HG03108 (cell line): ENCODE measurements at regions not wholly inside any gene's neighbourhood (a gene's known extent, or its start where the extent isn't known, plus 50 kb on each side); places are given as distances from the start of the nearest gene placed in this dataset.

ENCODE experiments used
- ATAC-seq: cut with Tn5 transposase; IDR thresholded peaks from one replicate; pipeline ENCODE4 v1.9.1; 2021; ENCODE audit warnings: moderate library complexity; ENCODE audit not compliant: unreplicated experiment

- ATAC-seq, result no peak
Observed at GRCh38 chr6:45714006-45714730, 301.5 kb downstream of the CLIC5 start.
